Embryonic facial prominence (tissue), 1 donor: ENCODE measurements at regions not wholly inside any gene's neighbourhood (a gene's known extent, or its start where the extent isn't known, plus 50 kb on each side); places are given as distances from the start of the nearest gene placed in this dataset.

Experiments
- DNase-seq: peaks from one replicate; pipeline ENCODE4 v3.0.0-alpha.2; 2016; ENCODE audit errors: extremely low spot score

GRCh38 chr6:140985679-140986275, 1146.9 kb upstream of the GJE1 start:
- DNase-seq, result no peak

- DNase-seq, result no peak
These were observed 1152.3 kb upstream of the GJE1 start for GRCh38 chr6:140980265-140980887.

GRCh38 chr6:140979642-140980091, 1153.1 kb upstream of the GJE1 start:
- no peak for DNase-seq

GRCh38 chr6:140977403-140977802, 1155.3 kb upstream of the GJE1 start:
- no peak for DNase-seq

- DNase-seq, result no peak
These were observed 1155.9 kb upstream of the GJE1 start for GRCh38 chr6:140976806-140977205.

- peak; percentile 44 for DNase-seq
These were observed 1162.2 kb upstream of the GJE1 start for GRCh38 chr6:140970485-140970884.

GRCh38 chr6:140968062-140968461, 1164.7 kb upstream of the GJE1 start:
- DNase-seq, result no peak

- no peak for DNase-seq
These were observed 1166.0 kb upstream of the GJE1 start for GRCh38 chr6:140966676-140967075.

- DNase-seq, result no peak
These were observed 1172.2 kb upstream of the GJE1 start for GRCh38 chr6:140960566-140960965.

- DNase-seq, result no peak
These were observed 1175.3 kb upstream of the GJE1 start for GRCh38 chr6:140957386-140957785.

- DNase-seq, result peak; percentile 72
These were observed 1176.0 kb upstream of the GJE1 start for GRCh38 chr6:140956571-140957369.

GRCh38 chr6:140940251-140940925, 1192.3 kb upstream of the GJE1 start:
- no peak for DNase-seq

- no peak for DNase-seq
These were observed 1199.8 kb upstream of the GJE1 start for GRCh38 chr6:140932909-140933308.

- no peak for DNase-seq
These were observed 1201.1 kb upstream of the GJE1 start for GRCh38 chr6:140931581-140931980.

GRCh38 chr6:140929121-140929520, 1203.6 kb upstream of the GJE1 start:
- no peak for DNase-seq

GRCh38 chr6:140923048-140923447, 1209.7 kb upstream of the GJE1 start:
- no peak for DNase-seq

- peak; percentile 20 for DNase-seq
These were observed 1211.1 kb upstream of the GJE1 start for GRCh38 chr6:140921366-140922226.

GRCh38 chr6:140917911-140918310, 1214.8 kb upstream of the GJE1 start:
- no peak for DNase-seq

GRCh38 chr6:140915551-140915950, 1217.2 kb upstream of the GJE1 start:
- DNase-seq, result no peak

- DNase-seq, result peak; percentile 16
These were observed 1217.6 kb upstream of the GJE1 start for GRCh38 chr6:140915103-140915502.

- DNase-seq, result no peak
These were observed 1220.0 kb upstream of the GJE1 start for GRCh38 chr6:140912686-140913085.
